H1 (cell line): ENCODE measurements at regions not wholly inside any gene's neighbourhood (a gene's known extent, or its start where the extent isn't known, plus 50 kb on each side); places are given as distances from the start of the nearest gene placed in this dataset.
A peak's percentile ranks its signal among the peaks of the same experiment; 100 is the strongest.

Experiments
- CTCF ChIA-PET: fragments of 300-600 bp; sonication (Branson Sonifier 250); formaldehyde crosslinking; loops from one replicate; lab custom pipeline; 2021; ENCODE audit not compliant: partially characterized antibody; lab: Charles Lee
- POLR2A ChIA-PET: fragments of 300-600 bp; sonication (Branson Sonifier 250); formaldehyde crosslinking; loops from one replicate; lab custom pipeline; 2021; ENCODE audit warnings: inconsistent platforms; ENCODE audit not compliant: partially characterized antibody; lab: Charles Lee
- DNase-seq, 2 experiments: peaks; one replicate each; pipeline versions ENCODE4 v3.0.0 to v3.0.0-alpha.2; 2010 to 2022; ENCODE audit warnings: low spot score in 2 of 2, low read depth in 1 of 2, mixed read lengths in 1 of 2
- FAIRE-seq: peaks from 2 replicates; lab custom pipeline; 2011; peaks lifted over from hg19 to GRCh38; lab: Jason Lieb, UNC
- H2AFZ ChIP-seq: 2 replicates; pipeline ENCODE4 v1.8.1; 2012; ENCODE audit warnings: low read length, inconsistent platforms
- H2AK5ac ChIP-seq: 2 replicates; pipeline ENCODE4 v1.6.1; 2013; ENCODE audit warnings: low read depth, low read length
- H2BK120ac ChIP-seq: replicated peaks from 2 replicates; pipeline ENCODE3; 2013; ENCODE audit warnings: low read depth, low read length, inconsistent platforms
- H2BK12ac ChIP-seq: 2 replicates; pipeline ENCODE4 v1.6.1; 2013; ENCODE audit warnings: low read depth, low read length
- H2BK15ac ChIP-seq: 2 replicates; pipeline ENCODE4 v1.6.1; 2013; ENCODE audit warnings: low read length
- H2BK20ac ChIP-seq: 2 replicates; pipeline ENCODE4 v1.6.1; 2013; ENCODE audit warnings: low read length
- H2BK5ac ChIP-seq: 2 replicates; pipeline ENCODE4 v1.6.1; 2013; ENCODE audit warnings: low read depth, low read length
- H3K14ac ChIP-seq: 2 replicates; pipeline ENCODE4 v1.6.1; 2013; ENCODE audit warnings: inconsistent platforms; ENCODE audit not compliant: insufficient read length
- H3K18ac ChIP-seq: 2 replicates; pipeline ENCODE4 v1.6.1; 2013; ENCODE audit warnings: low read length; ENCODE audit errors: extremely low read depth
- H3K23ac ChIP-seq: 2 replicates; pipeline ENCODE4 v1.6.1; 2013; ENCODE audit warnings: inconsistent platforms; ENCODE audit not compliant: insufficient read length
- H3K23me2 ChIP-seq: 2 replicates; pipeline ENCODE4 v1.6.1; 2013; ENCODE audit warnings: low read depth, low read length
- H3K27ac ChIP-seq: 2 replicates; pipeline ENCODE4 v1.6.1; 2011; ENCODE audit warnings: low read depth, low read length, inconsistent platforms
- H3K27me3 ChIP-seq, 4 experiments: replicated peaks in 1 of 4; 1 replicate in 1 of 4; 2 replicates in 3 of 4; pipeline versions ENCODE4 v1.6.1 to v1.8.1; 2011 to 2013; ENCODE audit warnings: low read length in 3 of 4, mild to moderate bottlenecking in 3 of 4, inconsistent platforms in 2 of 4, mixed read lengths in 2 of 4, moderate library complexity in 1 of 4; ENCODE audit not compliant: control insufficient read depth in 3 of 4, insufficient read depth in 3 of 4; ENCODE audit errors: extremely low read depth in 1 of 4
- H3K36me3 ChIP-seq, 4 experiments: 2 replicates each; pipeline versions ENCODE4 v1.6.1 to v1.8.1; 2011 to 2013; ENCODE audit warnings: mild to moderate bottlenecking in 4 of 4, low read length in 3 of 4, moderate library complexity in 2 of 4, control low read depth in 1 of 4, inconsistent platforms in 1 of 4; ENCODE audit not compliant: insufficient read depth in 4 of 4, control insufficient read depth in 2 of 4
- H3K4ac ChIP-seq: replicated peaks from 2 replicates; pipeline ENCODE3; 2013; ENCODE audit warnings: low read length, low read depth, mixed read lengths, inconsistent platforms; ENCODE audit not compliant: insufficient read length
- H3K4me1 ChIP-seq, 4 experiments: replicated peaks in 1 of 4; 1 replicate in 1 of 4; 2 replicates in 3 of 4; pipeline versions ENCODE4 v1.6.1 to v1.8.1; 2011 to 2013; ENCODE audit warnings: low read length in 3 of 4, inconsistent platforms in 2 of 4, mixed read lengths in 1 of 4; ENCODE audit not compliant: insufficient read depth in 4 of 4, control insufficient read depth in 3 of 4
- H3K4me2 ChIP-seq, 2 experiments: 2 replicates each; pipeline versions ENCODE4 v1.6.1 to v1.8.1; 2011 to 2013; ENCODE audit warnings: low read depth in 2 of 2, low read length in 2 of 2, control low read depth in 1 of 2, inconsistent platforms in 1 of 2, mild to moderate bottlenecking in 1 of 2; ENCODE audit not compliant: insufficient read depth in 1 of 2
- H3K4me3 ChIP-seq, 4 experiments: fragments of 200-600, 300-600 bp in 1 of 4; sonication (generic), shearing (Covaris generic), sonication (Bioruptor Twin) in 1 of 4; 2 replicates each; pipeline versions ENCODE4 v1.5.1 to v1.8.1; 2011 to 2016; ENCODE audit warnings: low read length in 4 of 4, low read depth in 3 of 4, control low read depth in 2 of 4, inconsistent platforms in 2 of 4, mild to moderate bottlenecking in 2 of 4, mixed read lengths in 1 of 4, moderate library complexity in 1 of 4; ENCODE audit not compliant: insufficient read depth in 2 of 4; ENCODE audit errors: extremely low read depth in 1 of 4
- H3K56ac ChIP-seq: replicated peaks from 2 replicates; pipeline ENCODE3; 2013; ENCODE audit warnings: low read depth, mild to moderate bottlenecking, mixed read lengths, low read length, inconsistent platforms; ENCODE audit not compliant: insufficient read length
- H3K79me1 ChIP-seq: 2 replicates; pipeline ENCODE4 v1.6.1; 2013; ENCODE audit warnings: low read depth, low read length, control low read depth
- H3K79me2 ChIP-seq, 2 experiments: 2 replicates each; pipeline versions ENCODE4 v1.6.1 to v1.8.1; 2012 to 2013; ENCODE audit warnings: low read length in 2 of 2, mild to moderate bottlenecking in 2 of 2, inconsistent platforms in 1 of 2; ENCODE audit not compliant: insufficient read depth in 2 of 2, control insufficient read depth in 1 of 2
- H3K9ac ChIP-seq, 4 experiments: replicated peaks in 1 of 4; 1 replicate in 1 of 4; 2 replicates in 3 of 4; pipeline versions ENCODE4 v1.6.1 to v1.8.1; 2011 to 2013; ENCODE audit warnings: low read depth in 3 of 4, low read length in 3 of 4, control low read depth in 2 of 4, mild to moderate bottlenecking in 2 of 4, moderate library complexity in 2 of 4, inconsistent platforms in 1 of 4; ENCODE audit errors: extremely low read depth in 1 of 4
- H3K9me3 ChIP-seq, 2 experiments: 2 replicates each; pipeline versions ENCODE4 v1.6.1 to v1.8.1; 2012 to 2013; ENCODE audit warnings: mild to moderate bottlenecking in 2 of 2, moderate library complexity in 2 of 2, control low read depth in 1 of 2, inconsistent platforms in 1 of 2, low read depth in 1 of 2, low read length in 1 of 2, mixed read lengths in 1 of 2; ENCODE audit not compliant: insufficient read depth in 2 of 2
- H4K20me1 ChIP-seq, 2 experiments: replicated peaks in 1 of 2; 2 replicates each; pipeline versions ENCODE3 to v1.8.1; 2011 to 2013; ENCODE audit warnings: inconsistent platforms in 2 of 2, low read length in 2 of 2, mild to moderate bottlenecking in 1 of 2; ENCODE audit not compliant: insufficient read depth in 2 of 2, control insufficient read depth in 1 of 2
- H4K5ac ChIP-seq: 2 replicates; pipeline ENCODE4 v1.6.1; 2013; ENCODE audit warnings: low read length, low read depth, mixed read lengths, inconsistent platforms; ENCODE audit not compliant: insufficient read length
- H4K8ac ChIP-seq: 2 replicates; pipeline ENCODE4 v1.8.0; 2013; ENCODE audit warnings: mild to moderate bottlenecking, moderate library complexity, low read length, inconsistent platforms; ENCODE audit not compliant: insufficient read depth; ENCODE audit errors: extremely low read depth
- H4K91ac ChIP-seq: replicated peaks from 2 replicates; pipeline ENCODE3; 2013; ENCODE audit warnings: low read length, mixed read lengths, inconsistent platforms; ENCODE audit not compliant: insufficient read length
- CEBPB ChIP-seq: IDR thresholded peaks from 2 replicates; pipeline ENCODE4 v1.6.1; 2012; ENCODE audit warnings: low read depth, low read length
- HDAC2 ChIP-seq, 2 experiments: fragments of 300-600 bp in 1 of 2; sonication (generic) in 1 of 2; IDR thresholded peaks; 2 replicates each; pipeline ENCODE4 v1.6.1; 2011 to 2012; ENCODE audit warnings: low read depth in 2 of 2, low read length in 2 of 2, mild to moderate bottlenecking in 2 of 2, moderate library complexity in 2 of 2, borderline replicate concordance in 1 of 2, inconsistent platforms in 1 of 2
- WGBS, 2 experiments: shearing (Covaris generic) in 1 of 2; methylation state at CpG; one replicate each; pipeline versions ENCODE4 v1.1.6 to v1.1.7; 2013 to 2015; ENCODE audit warnings: low lambda C conversion rate in 2 of 2, mixed read lengths in 2 of 2, inconsistent platforms in 1 of 2, low coverage in 1 of 2, missing lambda C conversion rate in 1 of 2; ENCODE audit not compliant: insufficient replicate concordance in 2 of 2, insufficient coverage in 1 of 2, insufficient read length in 1 of 2; ENCODE audit errors: extremely low coverage in 1 of 2, missing lambda C conversion rate in 1 of 2; 5-methylcytosine and 5-hydroxymethylcytosine counted together

- no peak overlapping the region for H3K14ac ChIP-seq
- H3K23me2 ChIP-seq, result no peaks in the 10 kb centered on the region
- no peak overlapping the region for H3K27ac ChIP-seq
- H4K20me1 ChIP-seq, result no peaks in the 10 kb centered on the region
- TF ChIP-seq HDAC2 (IDR thresholded peaks at IDR 0.05; ENCODE audit: borderline replicate concordance in 1 of 2, low read depth in 2 of 2, low read length in 2 of 2) (no peak), CEBPB (peak; percentile 30; the same call in 1 of the 2 replicates)
- TF ChIP-seq, all 59 proteins: peak for 1
- no peaks in the 10 kb centered on the region for H3K4me1 ChIP-seq
- H3K4me2 ChIP-seq, result no peak overlapping the region
- H2AK5ac ChIP-seq, result no peak overlapping the region
- no peak overlapping the region for H3K4ac ChIP-seq
- no peak overlapping the region for H3K56ac ChIP-seq
- H3K4me3 ChIP-seq, result no peak overlapping the region
- no peak overlapping the region for H2BK20ac ChIP-seq
- no peak overlapping the region for H3K23ac ChIP-seq
- H4K91ac ChIP-seq, result no peak overlapping the region
- H4K5ac ChIP-seq, result no peak overlapping the region
- no peak overlapping the region for H3K18ac ChIP-seq
- H3K27me3 ChIP-seq, result no peaks in the 10 kb centered on the region
- FAIRE-seq (no peak), DNase-seq (no peak)
- H2BK120ac ChIP-seq, result no peak overlapping the region
- peak overlapping the region; percentile 65; the same call in 1 of the 2 replicates for H2AFZ ChIP-seq
- H2BK5ac ChIP-seq, result no peak overlapping the region
- ChIA-PET CTCF (interaction anchor here (0.8 kb wide), 1 partner anchor 995 kb away, joined by 3 read pairs; no protein-coding TSS in a partner anchor), POLR2A (no interaction called here)
- no peak overlapping the region for H2BK12ac ChIP-seq
- H3K79me1 ChIP-seq, result no peaks in the 10 kb centered on the region
- H4K8ac ChIP-seq, result no peak overlapping the region
- no peak overlapping the region for H3K9ac ChIP-seq
- no peak overlapping the region for H2BK15ac ChIP-seq
- H3K9me3 ChIP-seq, result no peaks in the 10 kb centered on the region
- H3K79me2 ChIP-seq, result no peaks in the 10 kb centered on the region
- 83% methylated on average over 5 of the region's 6 CpGs; no CpG with 5 or more reads in 1 of the 2 experiments for WGBS, 2 experiments
- H3K36me3 ChIP-seq, result no peaks in the 10 kb centered on the region
Measured at GRCh38 chr6:9978480-9978879, 436.4 kb downstream of the TFAP2A start.
